HG03060 (cell line): ENCODE measurements at regions not wholly inside any gene's neighbourhood (a gene's known extent, or its start where the extent isn't known, plus 50 kb on each side); places are given as distances from the start of the nearest gene placed in this dataset.

Source experiments
- ATAC-seq: cut with Tn5 transposase; IDR thresholded peaks from one replicate; pipeline ENCODE4 v1.9.1; 2021; ENCODE audit warnings: low read depth, moderate number of reproducible peaks; ENCODE audit not compliant: unreplicated experiment

DNA sequence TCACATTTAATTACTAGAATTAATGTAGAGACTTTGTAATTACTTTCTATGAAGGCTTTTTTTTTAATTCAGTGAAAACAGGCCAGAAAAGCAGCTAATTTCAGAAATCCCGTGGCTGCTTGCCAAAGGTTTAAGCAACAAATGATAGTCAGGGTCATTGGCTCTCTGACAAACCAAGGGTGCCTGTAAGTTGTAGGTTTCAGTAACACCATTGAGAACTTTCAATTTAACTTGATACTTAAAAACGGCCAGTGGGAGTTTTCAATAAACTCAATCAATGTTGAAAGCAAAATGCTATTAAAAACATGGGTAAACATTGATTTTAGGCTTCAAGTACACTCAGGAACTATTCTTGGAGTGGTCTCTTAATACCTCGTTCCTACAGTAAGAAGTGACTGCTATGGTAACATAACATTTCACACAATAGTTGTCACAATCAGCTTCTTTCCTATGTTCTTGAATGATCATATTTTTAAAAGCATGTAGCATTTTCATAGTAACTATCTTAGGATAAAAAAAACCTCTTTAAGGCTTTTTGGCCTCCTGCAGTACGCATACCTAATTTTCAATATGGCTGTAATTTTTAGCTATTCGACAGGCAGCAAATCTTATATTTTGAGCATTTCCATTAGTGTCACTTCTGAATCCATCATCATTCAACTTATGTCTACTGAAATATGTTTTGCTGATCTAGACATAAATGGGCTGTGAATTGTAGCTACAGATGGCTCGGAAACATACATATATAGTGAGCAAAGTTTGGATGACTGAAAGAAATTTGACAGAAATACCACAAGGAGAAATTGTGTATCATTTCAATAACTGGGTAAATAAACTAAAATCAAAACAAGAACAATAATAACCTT is 592.1 kb upstream of the GBE1 start:
- ATAC-seq, result no peak

GRCh38 chr3:82347585-82347984 is 586.1 kb upstream of the GBE1 start:
- ATAC-seq, result no peak

- no peak for ATAC-seq
Measured at GRCh38 chr3:82342521-82342920, 581.1 kb upstream of the GBE1 start.

- ATAC-seq, result no peak
Measured at GRCh38 chr3:82329300-82329699, 567.9 kb upstream of the GBE1 start.

DNA sequence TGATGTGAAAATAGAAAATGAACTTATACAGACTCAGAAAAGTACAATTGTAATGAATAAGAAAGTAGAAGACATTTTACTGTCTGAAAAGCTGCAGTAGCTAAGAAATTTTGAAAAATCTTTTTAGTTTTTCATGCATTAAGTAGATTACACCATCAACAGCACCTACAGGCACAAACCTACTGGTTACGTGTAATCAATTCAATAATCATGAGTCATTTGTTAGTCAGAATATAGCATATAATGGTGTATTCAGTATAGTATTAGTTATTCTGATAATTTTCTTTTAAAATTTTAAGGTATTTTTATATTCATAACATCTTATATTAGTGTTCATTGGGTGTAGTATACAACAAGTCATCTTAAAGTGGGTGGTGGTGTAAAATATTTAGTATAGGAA is 550.5 kb upstream of the GBE1 start:
- no peak for ATAC-seq

GRCh38 chr3:82308755-82309154 is 547.3 kb upstream of the GBE1 start:
- ATAC-seq, result no peak

DNA sequence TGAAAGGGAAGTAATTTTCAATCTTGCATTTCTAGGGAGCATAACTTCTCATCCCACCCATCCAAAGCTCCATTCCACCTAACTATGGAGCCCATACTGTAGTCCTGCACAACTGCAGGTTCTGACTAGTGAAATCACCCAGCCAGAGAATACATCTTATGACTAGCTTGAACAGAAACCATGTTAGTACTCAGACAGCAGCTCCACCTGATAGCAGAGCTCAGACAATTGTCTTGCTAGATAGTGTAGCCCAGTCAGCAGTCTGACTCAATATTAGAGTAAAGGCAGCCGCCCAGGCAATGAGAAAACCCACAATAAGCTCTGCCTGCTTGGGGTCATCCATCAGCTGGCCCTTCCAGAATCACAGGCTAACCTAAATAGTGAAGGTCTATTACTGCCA is 544.7 kb upstream of the GBE1 start:
- no peak for ATAC-seq

GRCh38 chr3:82294609-82295008 is 533.2 kb upstream of the GBE1 start:
- ATAC-seq, result no peak

DNA sequence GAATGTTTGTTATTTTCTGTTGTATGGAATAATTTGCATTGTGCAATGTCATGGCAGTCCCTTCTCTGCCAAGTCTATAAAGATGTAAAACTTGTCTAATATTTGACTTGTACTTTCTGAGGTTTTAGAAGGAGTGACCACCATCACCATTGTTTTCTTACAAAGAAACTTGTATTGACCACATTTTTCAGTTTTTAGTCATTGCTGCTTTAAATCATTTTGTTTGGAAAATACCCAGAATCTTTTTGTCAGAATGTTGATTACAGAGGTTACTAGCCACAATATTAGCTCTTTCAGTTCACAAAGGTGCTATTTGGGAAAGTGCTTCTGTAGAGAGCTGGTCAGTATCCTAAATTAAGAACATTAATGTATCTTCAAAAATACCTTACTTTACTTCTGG is 532.4 kb upstream of the GBE1 start:
- peak; percentile 89 for ATAC-seq

DNA sequence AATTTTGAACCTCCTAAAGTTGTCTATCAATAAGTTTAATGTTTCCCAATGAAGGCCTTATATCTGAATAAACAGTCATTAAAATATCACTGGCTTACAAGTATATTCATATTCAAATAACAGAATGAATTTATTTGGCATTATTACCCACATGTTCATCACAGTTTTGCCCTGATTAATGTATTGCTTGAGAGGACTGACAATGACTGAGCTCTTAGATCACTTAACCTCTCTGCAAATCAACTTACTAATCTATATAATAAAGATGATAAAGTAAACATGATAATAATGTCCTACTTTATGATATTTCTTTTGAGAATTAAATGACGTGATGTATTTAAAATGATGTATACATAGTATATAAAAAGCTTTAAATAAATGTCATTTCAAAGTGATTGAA is 532.0 kb upstream of the GBE1 start:
- no peak for ATAC-seq

DNA sequence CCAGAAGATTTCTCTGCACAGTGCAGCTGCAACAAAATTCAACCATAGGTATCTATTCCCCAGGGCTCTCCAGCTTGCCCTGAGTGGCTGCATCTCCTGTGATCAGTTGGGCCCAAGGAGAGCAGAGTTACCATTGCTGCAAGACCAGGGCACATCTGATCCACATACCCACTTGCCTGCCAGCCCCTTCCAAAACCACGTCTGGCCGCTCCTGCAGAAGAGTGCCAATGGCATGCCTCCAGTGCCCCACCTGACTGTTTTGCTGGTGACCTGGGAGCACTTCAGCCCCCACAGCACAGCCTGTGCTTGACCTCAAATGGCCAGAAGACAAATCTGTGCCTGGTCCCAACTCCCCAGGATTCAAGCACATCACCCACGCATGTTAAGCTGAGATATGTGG is 526.1 kb upstream of the GBE1 start:
- ATAC-seq, result no peak

DNA sequence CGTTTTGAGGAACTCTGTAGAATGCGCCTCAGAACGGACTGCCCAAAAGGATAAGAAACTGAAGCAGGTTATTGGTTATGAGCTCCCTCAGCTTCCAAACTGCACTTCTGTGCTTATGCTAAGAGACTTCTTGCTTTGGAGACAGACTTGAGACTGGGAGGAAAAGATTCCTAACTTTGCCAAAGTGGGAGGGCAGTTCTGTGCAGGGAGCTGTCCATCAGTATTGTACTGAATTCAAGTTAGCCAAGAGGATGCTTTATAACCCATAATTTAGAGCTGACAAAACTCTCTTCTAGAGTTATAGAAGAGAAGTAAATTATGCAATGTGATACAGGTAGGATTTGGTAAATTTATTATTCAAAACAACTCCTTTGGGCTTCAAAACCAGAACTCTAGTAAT is 519.8 kb upstream of the GBE1 start:
- no peak for ATAC-seq

DNA sequence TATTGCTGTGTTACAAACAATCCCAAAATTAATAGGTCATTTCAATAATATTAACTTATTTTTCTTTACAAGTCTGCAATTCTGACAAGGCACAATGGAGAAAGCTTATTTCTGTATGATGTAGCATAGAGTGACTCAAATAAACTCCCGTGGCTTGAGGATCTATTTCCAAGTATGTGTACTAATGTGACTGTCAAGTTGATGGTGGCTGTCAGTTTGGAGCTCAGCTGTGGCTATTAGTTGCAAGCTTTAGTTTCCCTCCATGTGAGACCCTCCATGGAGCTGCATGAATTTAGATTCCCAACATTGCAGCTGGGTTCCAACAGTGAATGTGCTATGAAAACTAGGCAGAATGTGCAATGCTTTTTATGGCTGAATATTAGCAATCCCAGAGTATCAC is 515.5 kb upstream of the GBE1 start:
- ATAC-seq, result no peak

- ATAC-seq, result no peak
Measured at GRCh38 chr3:82274897-82275296, 513.5 kb upstream of the GBE1 start.

DNA sequence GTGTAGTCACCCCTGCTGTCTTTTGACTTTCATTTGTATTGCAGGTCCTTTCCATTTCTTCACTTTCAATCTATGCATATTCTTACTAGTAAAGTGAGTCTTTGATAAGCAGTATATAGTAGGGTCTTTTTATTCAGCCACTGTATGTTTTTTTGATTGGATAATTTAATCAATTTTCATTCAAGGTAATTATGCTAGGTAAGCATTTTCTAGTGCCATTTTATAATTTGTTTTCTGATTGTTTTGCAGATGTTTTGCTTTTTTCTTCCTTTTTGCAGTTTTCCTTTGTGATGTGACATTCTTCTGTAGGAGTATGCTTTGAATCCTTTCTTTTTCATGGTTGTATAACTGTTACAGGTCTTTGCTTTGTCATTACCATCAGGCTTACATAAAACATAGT is 504.3 kb upstream of the GBE1 start:
- no peak for ATAC-seq

- ATAC-seq, result no peak
Measured at GRCh38 chr3:82262193-82262592, 500.7 kb upstream of the GBE1 start.

- no peak for ATAC-seq
Measured at GRCh38 chr3:82261637-82262036, 500.2 kb upstream of the GBE1 start.

GRCh38 chr3:82261013-82261412 is 499.6 kb upstream of the GBE1 start:
- ATAC-seq, result no peak

GRCh38 chr3:82259994-82260393 is 498.5 kb upstream of the GBE1 start:
- no peak for ATAC-seq

GRCh38 chr3:82240322-82240721 is 478.9 kb upstream of the GBE1 start:
- ATAC-seq, result no peak

- no peak for ATAC-seq
Measured at GRCh38 chr3:82236257-82236656, 474.8 kb upstream of the GBE1 start.

- ATAC-seq, result peak; percentile 93
Measured at GRCh38 chr3:82229397-82229796, 468.0 kb upstream of the GBE1 start.

GRCh38 chr3:82224661-82225060 is 463.2 kb upstream of the GBE1 start:
- ATAC-seq, result no peak
